ENCODE measurements at regions not wholly inside any gene's neighbourhood (a gene's known extent, or its start where the extent isn't known, plus 50 kb on each side); places are given as distances from the start of the nearest gene placed in this dataset.

DNA sequence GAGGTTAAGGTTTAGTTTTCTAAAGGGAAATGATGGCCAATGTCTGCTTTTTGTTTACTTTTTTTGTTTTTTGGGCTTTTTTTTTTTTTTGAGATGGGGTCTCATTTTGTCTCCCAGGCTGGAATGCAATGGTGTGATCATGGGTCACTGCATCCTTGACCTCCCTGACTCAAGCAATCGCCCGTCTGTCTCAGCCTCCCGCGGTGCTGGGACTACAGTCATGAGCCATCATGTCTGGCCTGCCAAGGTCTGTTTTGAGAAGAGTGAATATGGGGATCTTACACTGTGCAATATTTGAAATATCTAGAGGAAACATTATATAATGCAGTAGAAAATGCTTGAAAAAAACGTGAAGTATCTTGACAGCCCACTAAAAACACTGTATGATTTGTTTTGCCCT, 162.5 kb downstream of the GASK1B start:
- H3K27ac ChIP-seq: no peak overlapping the region
- H3K4me1 ChIP-seq: peaks cover 0 to 12% (median 0%) of the 10 kb centered on the region in 3 donors
- DNase-seq: no peak
- TF ChIP-seq, protein P1, sequence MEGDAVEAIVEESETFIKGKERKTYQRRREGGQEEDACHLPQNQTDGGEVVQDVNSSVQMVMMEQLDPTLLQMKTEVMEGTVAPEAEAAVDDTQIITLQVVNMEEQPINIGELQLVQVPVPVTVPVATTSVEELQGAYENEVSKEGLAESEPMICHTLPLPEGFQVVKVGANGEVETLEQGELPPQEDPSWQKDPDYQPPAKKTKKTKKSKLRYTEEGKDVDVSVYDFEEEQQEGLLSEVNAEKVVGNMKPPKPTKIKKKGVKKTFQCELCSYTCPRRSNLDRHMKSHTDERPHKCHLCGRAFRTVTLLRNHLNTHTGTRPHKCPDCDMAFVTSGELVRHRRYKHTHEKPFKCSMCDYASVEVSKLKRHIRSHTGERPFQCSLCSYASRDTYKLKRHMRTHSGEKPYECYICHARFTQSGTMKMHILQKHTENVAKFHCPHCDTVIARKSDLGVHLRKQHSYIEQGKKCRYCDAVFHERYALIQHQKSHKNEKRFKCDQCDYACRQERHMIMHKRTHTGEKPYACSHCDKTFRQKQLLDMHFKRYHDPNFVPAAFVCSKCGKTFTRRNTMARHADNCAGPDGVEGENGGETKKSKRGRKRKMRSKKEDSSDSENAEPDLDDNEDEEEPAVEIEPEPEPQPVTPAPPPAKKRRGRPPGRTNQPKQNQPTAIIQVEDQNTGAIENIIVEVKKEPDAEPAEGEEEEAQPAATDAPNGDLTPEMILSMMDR (IDR thresholded peaks at IDR 0.05): no peak
- no peak for TF ChIP-seq POLR2A (IDR thresholded peaks at IDR 0.05)
- no peaks in the 10 kb centered on the region for H3K36me3 ChIP-seq
- H3K27me3 ChIP-seq: no peaks in the 10 kb centered on the region
- no peak overlapping the region for H3K4me3 ChIP-seq
- 57 to 83% methylated on average over 5 of the region's 5 CpGs for WGBS, 2 donors
- intact Hi-C loops (cut with DNase I): no loop called here
- H3K9me3 ChIP-seq: no peaks in the 10 kb centered on the region

DNA sequence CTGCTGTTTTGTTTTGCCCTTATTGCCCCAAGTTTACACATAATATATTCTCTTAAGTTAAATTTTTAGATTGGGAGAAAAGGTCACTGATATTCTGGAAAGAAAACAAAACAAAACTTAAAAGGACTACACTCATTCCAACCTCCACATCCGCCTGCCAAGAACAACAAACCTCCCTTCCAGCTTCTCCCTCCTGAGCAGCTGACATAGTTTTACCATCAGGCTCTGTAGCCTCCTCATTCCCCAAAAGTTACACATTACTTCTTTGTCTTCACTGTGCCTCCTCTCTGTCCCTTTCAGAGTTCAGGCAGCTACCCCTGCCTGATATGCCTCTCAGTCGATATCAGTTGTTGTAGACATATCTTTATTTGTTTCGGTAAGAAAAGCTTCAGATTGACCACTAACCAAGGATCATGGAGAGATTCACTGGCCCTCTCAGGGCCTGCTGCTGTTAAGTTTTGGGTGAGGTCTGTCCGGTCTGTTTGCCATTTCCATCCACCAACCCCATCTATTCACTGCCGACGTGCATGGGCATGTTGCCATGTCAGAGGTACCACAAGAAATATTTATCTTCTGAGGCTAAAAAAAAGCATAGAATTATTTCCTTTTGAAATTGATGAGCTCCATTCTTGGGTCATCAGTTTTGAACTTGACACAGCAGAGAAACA, 164.1 kb downstream of the GASK1B start:
- 65 to 72% methylated on average over 5 to 6 of the region's 6 CpGs for WGBS, 2 donors
- H3K27ac ChIP-seq: peak overlapping the region in 1 of 4 donors; percentile 45

DNA sequence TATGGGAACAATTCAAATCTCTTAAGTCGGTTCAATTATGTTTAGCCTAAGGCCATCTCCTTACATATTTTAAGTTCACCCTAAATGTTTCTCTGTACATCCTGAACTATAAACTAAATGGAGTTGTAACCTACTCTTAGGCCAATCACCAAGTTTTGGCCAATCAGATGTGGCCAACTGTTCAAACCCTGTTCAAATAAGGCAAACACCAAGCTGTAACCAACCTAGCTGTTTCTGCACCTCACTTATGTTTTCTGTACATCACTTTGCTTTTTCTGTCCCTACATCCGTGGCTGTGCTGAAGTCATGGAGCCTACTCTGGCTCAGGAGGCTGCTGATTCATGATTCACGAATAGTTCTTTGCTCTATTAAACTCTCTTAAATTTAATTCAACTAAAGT, 165.3 kb downstream of the GASK1B start:
- no peaks in the 10 kb centered on the region for H3K36me3 ChIP-seq
- intact Hi-C loops (cut with DNase I): no loop called here
- DNase-seq: no peak
- WGBS, 2 donors: 54 to 56% methylated on average over 3 of the region's 3 CpGs
- H3K4me3 ChIP-seq: no peak overlapping the region
- H3K9me3 ChIP-seq: no peaks in the 10 kb centered on the region
- H3K27ac ChIP-seq: peak overlapping the region in 3 of 4 donors; percentile 34 to 45 (median 42)
- no peaks in the 10 kb centered on the region for H3K27me3 ChIP-seq
- no peak for TF ChIP-seq POLR2A (IDR thresholded peaks at IDR 0.05)
- TF ChIP-seq, protein P1 (IDR thresholded peaks at IDR 0.05): no peak
- peaks cover 0 to 12% (median 0%) of the 10 kb centered on the region in 3 donors for H3K4me1 ChIP-seq

More for the DNA sequence above, 164.1 kb downstream of the GASK1B start:
- Histone ChIP-seq H3K9me3 (no peaks in the 10 kb centered on the region), H3K4me1 (peaks cover 0 to 12% (median 0%) of the 10 kb centered on the region in 3 donors), H3K36me3 (no peaks in the 10 kb centered on the region), H3K4me3 (no peak overlapping the region), H3K27me3 (no peaks in the 10 kb centered on the region)
- intact Hi-C loops (cut with DNase I): no loop called here
- DNase-seq: no peak
- TF ChIP-seq, protein P1 (IDR thresholded peaks at IDR 0.05): no peak
- no peak for TF ChIP-seq POLR2A (IDR thresholded peaks at IDR 0.05)

DNA sequence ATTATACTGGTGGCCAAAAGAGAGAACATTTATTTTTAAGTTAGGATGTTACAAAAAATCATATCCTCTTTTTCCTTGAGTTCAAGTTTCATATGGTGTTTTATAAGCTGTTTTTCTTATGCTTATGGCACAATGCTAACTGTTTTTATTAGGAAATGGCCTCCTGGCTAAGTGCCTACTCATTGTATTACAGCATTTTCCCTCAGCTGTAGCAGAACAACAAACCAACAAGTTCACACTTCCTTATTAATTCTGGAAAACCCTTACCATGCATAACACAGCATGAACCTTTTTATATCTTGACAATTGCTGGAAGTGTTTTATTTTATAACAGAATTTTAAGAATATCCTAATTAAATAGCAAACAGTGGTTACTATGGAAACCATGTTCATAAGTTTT, 165.8 kb downstream of the GASK1B start:
- Histone ChIP-seq H3K4me1 (peaks cover 0 to 12% (median 0%) of the 10 kb centered on the region in 3 donors), H3K9me3 (no peaks in the 10 kb centered on the region), H3K27me3 (no peaks in the 10 kb centered on the region), H3K4me3 (no peak overlapping the region), H3K36me3 (no peaks in the 10 kb centered on the region), H3K27ac (peak overlapping the region in 2 of 4 donors; percentile 42 to 47)
- intact Hi-C loops (cut with DNase I): no loop called here
- DNase-seq: no peak
- TF ChIP-seq POLR2A (IDR thresholded peaks at IDR 0.05): no peak
- TF ChIP-seq, protein P1 (IDR thresholded peaks at IDR 0.05): no peak

DNA sequence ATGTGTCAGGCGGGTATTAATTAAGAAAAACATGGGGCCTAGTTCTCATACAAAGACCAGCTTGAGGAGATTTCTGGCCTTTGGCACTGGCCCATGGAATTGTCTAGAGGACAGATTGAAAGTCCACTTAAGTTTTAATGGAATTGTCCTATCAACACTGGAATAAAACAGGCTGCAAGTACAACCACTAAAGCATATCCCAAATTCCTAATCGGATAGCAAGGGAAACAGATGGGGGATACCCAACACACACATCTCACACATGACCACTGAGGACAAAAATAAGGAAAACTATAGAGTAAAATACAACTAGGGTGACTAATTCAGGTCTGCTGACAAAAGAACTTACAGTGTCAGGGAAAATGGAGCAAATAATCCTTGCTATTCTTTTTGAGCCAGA, 167.8 kb downstream of the GASK1B start:
- WGBS, 2 donors: 75 to 81% methylated on average over 2 of the region's 2 CpGs
- no peak overlapping the region for H3K4me3 ChIP-seq
- no peaks in the 10 kb centered on the region for H3K27me3 ChIP-seq
- no peaks in the 10 kb centered on the region for H3K9me3 ChIP-seq
- no peaks in the 10 kb centered on the region for H3K36me3 ChIP-seq
- DNase-seq: no peak
- TF ChIP-seq, protein P1 (IDR thresholded peaks at IDR 0.05): no peak
- no peak for TF ChIP-seq POLR2A (IDR thresholded peaks at IDR 0.05)
- no peak overlapping the region for H3K27ac ChIP-seq
- intact Hi-C loops (cut with DNase I): no loop called here
- peaks cover 0 to 12% (median 0%) of the 10 kb centered on the region in 3 donors for H3K4me1 ChIP-seq

Data from esophagus squamous epithelium (tissue), 5 donors.